VCaP (cell line): ENCODE measurements at regions not wholly inside any gene's neighbourhood (a gene's known extent, or its start where the extent isn't known, plus 50 kb on each side); places are given as distances from the start of the nearest gene placed in this dataset.

Experiments
- H3K27ac ChIP-seq: fragments of 450-650 bp; 2 replicates; pipeline ENCODE4 v1.5.1; 2017
- CTCF ChIP-seq: fragments of 450-650 bp; conservative IDR thresholded peaks from 2 replicates; pipeline ENCODE4 v1.5.1; 2017; ENCODE audit warnings: mild to moderate bottlenecking, moderate library complexity

GRCh38 chr3:41076399-41076798, 122.9 kb upstream of the CTNNB1 start:
- no peak for TF ChIP-seq CTCF

GRCh38 chr3:41080141-41080540, 119.2 kb upstream of the CTNNB1 start:
- TF ChIP-seq CTCF: no peak

More at GRCh38 chr3:41076399-41076798, 122.9 kb upstream of the CTNNB1 start:
- no peak overlapping the region for H3K27ac ChIP-seq

GRCh38 chr3:41088882-41089281, 110.4 kb upstream of the CTNNB1 start:
- H3K27ac ChIP-seq: no peak overlapping the region
- TF ChIP-seq CTCF: no peak

More at GRCh38 chr3:41080141-41080540, 119.2 kb upstream of the CTNNB1 start:
- H3K27ac ChIP-seq: no peak overlapping the region

- TF ChIP-seq CTCF: no peak
- no peak overlapping the region for H3K27ac ChIP-seq
Observed at GRCh38 chr3:41089566-41089965, 109.7 kb upstream of the CTNNB1 start.

GRCh38 chr3:41092844-41093243, 106.5 kb upstream of the CTNNB1 start:
- TF ChIP-seq CTCF: no peak
- no peak overlapping the region for H3K27ac ChIP-seq

DNA sequence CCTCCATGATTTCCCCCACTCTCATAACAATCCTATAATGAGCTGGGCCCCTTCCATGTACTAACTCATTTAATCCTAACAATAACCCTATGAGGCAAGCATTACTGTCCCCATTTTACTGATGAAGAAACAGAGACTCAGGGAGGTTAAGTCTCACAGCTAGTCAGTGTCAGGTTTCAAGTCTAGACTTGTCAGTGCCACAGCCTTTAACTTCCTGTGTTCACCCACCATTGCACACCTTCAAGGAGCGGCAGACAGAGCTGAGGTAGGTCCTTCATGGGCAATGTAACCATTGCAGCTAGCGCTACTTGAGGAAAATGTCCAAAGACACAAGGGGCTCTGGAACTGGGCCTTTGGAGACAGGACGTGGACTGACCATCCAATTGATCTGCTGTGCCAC, 105.8 kb upstream of the CTNNB1 start:
- TF ChIP-seq CTCF: no peak
- no peak overlapping the region for H3K27ac ChIP-seq

GRCh38 chr3:41094351-41094750, 105.0 kb upstream of the CTNNB1 start:
- no peak overlapping the region for H3K27ac ChIP-seq
- TF ChIP-seq CTCF: no peak

DNA sequence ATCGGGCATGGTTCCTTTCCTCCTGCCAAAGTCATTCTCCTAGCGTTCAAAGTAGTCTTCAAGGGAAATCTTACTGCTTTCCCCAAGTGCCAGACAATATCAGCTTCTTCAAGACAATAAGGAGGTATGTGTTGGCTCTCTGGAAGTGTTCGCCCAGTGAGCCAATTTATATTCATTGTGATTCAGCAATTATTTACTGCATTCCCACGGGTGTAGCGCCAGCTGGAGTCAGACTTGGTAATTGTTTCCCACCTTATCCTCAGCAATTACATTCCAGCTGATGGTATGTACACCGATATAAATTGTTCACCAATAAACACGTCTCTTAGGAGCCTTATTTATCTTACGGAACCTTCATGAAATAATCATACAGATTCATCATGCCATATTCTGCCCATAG, 103.6 kb upstream of the CTNNB1 start:
- H3K27ac ChIP-seq: no peak overlapping the region
- TF ChIP-seq CTCF: peak; percentile 13; the same call in 1 of the 2 replicates
